ENCODE measurements at regions not wholly inside any gene's neighbourhood (a gene's known extent, or its start where the extent isn't known, plus 50 kb on each side); places are given as distances from the start of the nearest gene placed in this dataset.

GRCh38 chrX:55924574-55924973, 207.0 kb downstream of the RRAGB start:
- TF ChIP-seq CTCF (IDR thresholded peaks at IDR 0.05) = no peak
- TF ChIP-seq EZH2 (IDR thresholded peaks at IDR 0.05) = no peak

Measured in neural progenitor cell (in vitro differentiated cells).